Choroid plexus epithelial cell (primary cell): ENCODE measurements at regions not wholly inside any gene's neighbourhood (a gene's known extent, or its start where the extent isn't known, plus 50 kb on each side); places are given as distances from the start of the nearest gene placed in this dataset.

Experiments
- DNase-seq: peaks from one replicate; pipeline ENCODE4 v3.0.0-alpha.2; 2010; ENCODE audit warnings: low read depth
- H3K4me3 ChIP-seq: 2 replicates; pipeline ENCODE4 v1.5.1; 2011; ENCODE audit warnings: low read depth, mild to moderate bottlenecking, control low read depth, low read length, moderate library complexity
- CTCF ChIP-seq: conservative IDR thresholded peaks from 2 replicates; pipeline ENCODE4 v1.5.1; 2011; ENCODE audit warnings: low read depth, mild to moderate bottlenecking, control low read depth, inconsistent platforms, low read length, moderate library complexity

- DNase-seq, result no peak
- no peak overlapping the region for H3K4me3 ChIP-seq
- no peak for TF ChIP-seq CTCF
These were observed 224.3 kb downstream of the MAFB start for GRCh38 chr20:40464731-40465208.

- DNase-seq, result no peak
- no peak for TF ChIP-seq CTCF
- no peak overlapping the region for H3K4me3 ChIP-seq
These were observed 225.9 kb downstream of the MAFB start for GRCh38 chr20:40463171-40463570.

- no peak overlapping the region for H3K4me3 ChIP-seq
- DNase-seq, result no peak
- TF ChIP-seq CTCF, result no peak
These were observed 226.5 kb downstream of the MAFB start for GRCh38 chr20:40462566-40462965.

- no peak for TF ChIP-seq CTCF
- DNase-seq, result no peak
- no peak overlapping the region for H3K4me3 ChIP-seq
These were observed 229.7 kb downstream of the MAFB start for GRCh38 chr20:40459299-40459698.

GRCh38 chr20:40457404-40457803, 231.6 kb downstream of the MAFB start:
- DNase-seq, result no peak
- H3K4me3 ChIP-seq, result no peak overlapping the region
- TF ChIP-seq CTCF, result no peak

GRCh38 chr20:40452758-40453157, 236.3 kb downstream of the MAFB start:
- no peak overlapping the region for H3K4me3 ChIP-seq
- TF ChIP-seq CTCF, result no peak
- no peak for DNase-seq

- no peak overlapping the region for H3K4me3 ChIP-seq
- no peak for DNase-seq
- TF ChIP-seq CTCF, result no peak
These were observed 237.5 kb downstream of the MAFB start for GRCh38 chr20:40451552-40451951.
